Mesothelial cell of epicardium (in vitro differentiated cells): ENCODE measurements at regions not wholly inside any gene's neighbourhood (a gene's known extent, or its start where the extent isn't known, plus 50 kb on each side); places are given as distances from the start of the nearest gene placed in this dataset.

Experiments used
- DNase-seq, 2 experiments: peaks; one replicate each; pipeline ENCODE4 v3.0.0; 2021; ENCODE audit warnings: low spot score in 2 of 2; ENCODE audit not compliant: unreplicated experiment in 2 of 2
- H3K27ac Mint-ChIP-seq: 2 replicates; pipeline ENCODE4 v1.8.0; 2021; ENCODE audit warnings: mixed read lengths
- H3K27me3 Mint-ChIP-seq: 2 replicates; pipeline ENCODE4 v1.8.0; 2021; ENCODE audit warnings: low read depth, mixed read lengths
- H3K36me3 Mint-ChIP-seq: 2 replicates; pipeline ENCODE4 v1.8.0; 2021; ENCODE audit warnings: mixed read lengths
- H3K4me1 Mint-ChIP-seq: 2 replicates; pipeline ENCODE4 v1.8.0; 2021; ENCODE audit warnings: mixed read lengths
- H3K4me3 Mint-ChIP-seq: 2 replicates; pipeline ENCODE4 v1.8.0; 2021; ENCODE audit warnings: mild to moderate bottlenecking, moderate library complexity, mixed read lengths
- H3K9me3 Mint-ChIP-seq: 2 replicates; pipeline ENCODE4 v1.8.0; 2021; ENCODE audit warnings: mixed read lengths
- TF ChIP-seq, protein P1 (sequence below): fragments of 200-600 bp; sonication (generic); IDR thresholded peaks from one replicate; pipeline ENCODE4 v1.5.0; 2021; ENCODE audit warnings: antibody characterized with exemption; ENCODE audit not compliant: unreplicated experiment

DNA sequence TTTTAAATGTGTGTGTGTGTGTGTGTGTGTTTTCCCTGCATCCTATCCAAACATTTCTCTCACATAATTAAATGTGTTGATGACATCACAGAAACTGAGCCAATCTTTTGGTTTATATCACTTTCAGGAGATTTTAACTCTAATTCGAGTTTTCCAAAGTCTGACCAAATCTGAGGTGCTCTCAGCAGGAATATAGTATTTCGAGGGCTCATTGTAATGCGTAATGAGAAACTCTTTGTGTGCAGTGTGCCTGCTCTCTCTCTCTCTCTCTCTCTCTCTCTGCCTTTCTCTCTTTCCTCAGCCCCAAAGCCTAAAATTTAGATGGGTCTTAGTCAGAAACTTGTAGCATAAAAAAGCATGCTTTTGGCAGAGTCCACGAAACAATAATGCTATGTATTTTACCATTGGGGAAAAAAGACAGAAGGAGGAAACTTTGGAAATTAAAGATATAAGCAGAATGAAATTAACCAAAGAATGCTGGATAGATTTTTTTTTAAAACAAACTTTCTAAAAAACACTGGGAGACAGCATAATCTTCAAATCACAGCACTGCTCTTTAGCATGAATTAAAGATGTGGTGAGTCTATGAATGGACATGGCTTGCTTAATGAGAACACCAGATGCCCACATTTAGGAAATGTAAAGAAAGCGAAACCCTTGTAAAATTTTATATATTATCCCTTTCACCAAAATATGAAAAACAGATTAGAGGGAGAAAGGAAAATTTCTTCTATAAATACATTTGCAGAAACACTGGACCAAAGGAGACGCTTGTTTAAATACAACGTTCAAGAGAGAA lies 206.8 kb upstream of the HABP2 start:
- no peak for DNase-seq
- H3K4me1 Mint-ChIP-seq = peaks cover 9% of the 10 kb centered on the region
- no peak overlapping the region for H3K4me3 Mint-ChIP-seq
- no peaks in the 10 kb centered on the region for H3K27me3 Mint-ChIP-seq
- H3K36me3 Mint-ChIP-seq = no peaks in the 10 kb centered on the region
- H3K9me3 Mint-ChIP-seq = peaks cover 20% of the 10 kb centered on the region
- TF ChIP-seq, protein P1, sequence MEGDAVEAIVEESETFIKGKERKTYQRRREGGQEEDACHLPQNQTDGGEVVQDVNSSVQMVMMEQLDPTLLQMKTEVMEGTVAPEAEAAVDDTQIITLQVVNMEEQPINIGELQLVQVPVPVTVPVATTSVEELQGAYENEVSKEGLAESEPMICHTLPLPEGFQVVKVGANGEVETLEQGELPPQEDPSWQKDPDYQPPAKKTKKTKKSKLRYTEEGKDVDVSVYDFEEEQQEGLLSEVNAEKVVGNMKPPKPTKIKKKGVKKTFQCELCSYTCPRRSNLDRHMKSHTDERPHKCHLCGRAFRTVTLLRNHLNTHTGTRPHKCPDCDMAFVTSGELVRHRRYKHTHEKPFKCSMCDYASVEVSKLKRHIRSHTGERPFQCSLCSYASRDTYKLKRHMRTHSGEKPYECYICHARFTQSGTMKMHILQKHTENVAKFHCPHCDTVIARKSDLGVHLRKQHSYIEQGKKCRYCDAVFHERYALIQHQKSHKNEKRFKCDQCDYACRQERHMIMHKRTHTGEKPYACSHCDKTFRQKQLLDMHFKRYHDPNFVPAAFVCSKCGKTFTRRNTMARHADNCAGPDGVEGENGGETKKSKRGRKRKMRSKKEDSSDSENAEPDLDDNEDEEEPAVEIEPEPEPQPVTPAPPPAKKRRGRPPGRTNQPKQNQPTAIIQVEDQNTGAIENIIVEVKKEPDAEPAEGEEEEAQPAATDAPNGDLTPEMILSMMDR = no peak
- no peak overlapping the region for H3K27ac Mint-ChIP-seq

- Mint-ChIP-seq H3K9me3 (peaks cover 18% of the 10 kb centered on the region), H3K27me3 (no peaks in the 10 kb centered on the region), H3K27ac (no peak overlapping the region), H3K4me3 (no peak overlapping the region), H3K36me3 (no peaks in the 10 kb centered on the region), H3K4me1 (peaks cover 12% of the 10 kb centered on the region)
- no peak for DNase-seq
- TF ChIP-seq, protein P1 = no peak
Measured at GRCh38 chr10:113347508-113347907, 205.3 kb upstream of the HABP2 start.

- Mint-ChIP-seq H3K4me1 (peaks cover 12% of the 10 kb centered on the region), H3K27ac (no peak overlapping the region), H3K4me3 (no peak overlapping the region), H3K27me3 (no peaks in the 10 kb centered on the region), H3K36me3 (no peaks in the 10 kb centered on the region), H3K9me3 (peaks cover 14% of the 10 kb centered on the region)
- TF ChIP-seq, protein P1 = no peak
- DNase-seq = no peak
Measured at GRCh38 chr10:113348694-113349093, 204.2 kb upstream of the HABP2 start.

GRCh38 chr10:113350311-113351040 lies 202.4 kb upstream of the HABP2 start:
- Mint-ChIP-seq H3K27ac (no peak overlapping the region), H3K27me3 (no peaks in the 10 kb centered on the region)

DNA sequence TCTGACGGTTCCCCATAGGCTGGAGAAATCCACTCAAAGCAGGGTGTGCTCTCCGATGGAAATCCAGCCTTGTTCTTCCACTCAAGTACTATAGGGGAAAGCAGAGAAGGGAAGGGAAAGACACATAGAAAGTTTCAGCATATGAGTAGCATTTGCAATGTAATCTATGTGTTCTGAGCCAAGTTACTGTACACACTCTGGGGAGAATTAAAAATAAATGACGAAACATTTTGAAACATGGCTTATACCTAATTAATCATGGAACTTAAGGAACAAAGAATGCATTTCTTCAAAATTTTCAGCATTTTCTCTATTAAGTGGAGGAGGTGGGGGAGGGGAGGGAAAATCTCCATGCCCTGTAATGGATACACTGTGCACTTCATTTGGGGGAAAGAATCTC lies 198.1 kb upstream of the HABP2 start:
- DNase-seq = no peak
- Mint-ChIP-seq H3K27ac (no peak overlapping the region), H3K27me3 (no peaks in the 10 kb centered on the region), H3K36me3 (no peaks in the 10 kb centered on the region), H3K9me3 (no peaks in the 10 kb centered on the region), H3K4me1 (peaks cover 26% of the 10 kb centered on the region), H3K4me3 (no peak overlapping the region)
- TF ChIP-seq, protein P1 = no peak

More at GRCh38 chr10:113350311-113351040, 202.4 kb upstream of the HABP2 start:
- DNase-seq = no peak
- TF ChIP-seq, protein P1 = no peak
- peaks cover 5% of the 10 kb centered on the region for H3K9me3 Mint-ChIP-seq
- peaks cover 19% of the 10 kb centered on the region for H3K4me1 Mint-ChIP-seq
- no peak overlapping the region for H3K4me3 Mint-ChIP-seq
- no peaks in the 10 kb centered on the region for H3K36me3 Mint-ChIP-seq
